GM23338 (cell line): ENCODE measurements at regions not wholly inside any gene's neighbourhood (a gene's known extent, or its start where the extent isn't known, plus 50 kb on each side); places are given as distances from the start of the nearest gene placed in this dataset.

Experiments
- CREB1 ChIP-seq: fragments of 250-450 bp; sonication (Bioruptor Pico); IDR thresholded peaks from 2 replicates; pipeline ENCODE4 v1.5.0; 2020; ENCODE audit warnings: low read depth, mild to moderate bottlenecking, moderate library complexity
- EZH2 ChIP-seq: fragments of 200-600 bp; sonication (generic); IDR thresholded peaks from one replicate; pipeline ENCODE4 v1.8.0; 2017; ENCODE audit warnings: antibody characterized with exemption, mild to moderate bottlenecking, low read depth; ENCODE audit not compliant: unreplicated experiment
- EZH2phosphoT487 ChIP-seq: fragments of 200-600 bp; sonication (generic); IDR thresholded peaks from one replicate; pipeline ENCODE4 v1.8.1; 2018; ENCODE audit warnings: antibody characterized with exemption; ENCODE audit not compliant: unreplicated experiment
- TF ChIP-seq, protein P1 (sequence below), 2 experiments: fragments of 200-600 bp in 1 of 2; sonication (generic) in 1 of 2; conservative IDR thresholded peaks; 2 replicates each; pipeline versions ENCODE4 v1.5.1 to v1.6.1; 2016 to 2017; ENCODE audit warnings: antibody characterized with exemption in 2 of 2, low read depth in 2 of 2, mild to moderate bottlenecking in 2 of 2, moderate library complexity in 1 of 2
- TF ChIP-seq, protein P2 (sequence below): fragments of 250-450 bp; sonication (Bioruptor Pico); IDR thresholded peaks from 2 replicates; pipeline ENCODE4 v1.5.0; 2020; ENCODE audit warnings: mild to moderate bottlenecking, moderate library complexity
- TF ChIP-seq, protein P3 (sequence below): IDR thresholded peaks from one replicate; pipeline ENCODE4 v1.6.1; 2018; ENCODE audit warnings: antibody characterized with exemption; ENCODE audit not compliant: unreplicated experiment

DNA sequence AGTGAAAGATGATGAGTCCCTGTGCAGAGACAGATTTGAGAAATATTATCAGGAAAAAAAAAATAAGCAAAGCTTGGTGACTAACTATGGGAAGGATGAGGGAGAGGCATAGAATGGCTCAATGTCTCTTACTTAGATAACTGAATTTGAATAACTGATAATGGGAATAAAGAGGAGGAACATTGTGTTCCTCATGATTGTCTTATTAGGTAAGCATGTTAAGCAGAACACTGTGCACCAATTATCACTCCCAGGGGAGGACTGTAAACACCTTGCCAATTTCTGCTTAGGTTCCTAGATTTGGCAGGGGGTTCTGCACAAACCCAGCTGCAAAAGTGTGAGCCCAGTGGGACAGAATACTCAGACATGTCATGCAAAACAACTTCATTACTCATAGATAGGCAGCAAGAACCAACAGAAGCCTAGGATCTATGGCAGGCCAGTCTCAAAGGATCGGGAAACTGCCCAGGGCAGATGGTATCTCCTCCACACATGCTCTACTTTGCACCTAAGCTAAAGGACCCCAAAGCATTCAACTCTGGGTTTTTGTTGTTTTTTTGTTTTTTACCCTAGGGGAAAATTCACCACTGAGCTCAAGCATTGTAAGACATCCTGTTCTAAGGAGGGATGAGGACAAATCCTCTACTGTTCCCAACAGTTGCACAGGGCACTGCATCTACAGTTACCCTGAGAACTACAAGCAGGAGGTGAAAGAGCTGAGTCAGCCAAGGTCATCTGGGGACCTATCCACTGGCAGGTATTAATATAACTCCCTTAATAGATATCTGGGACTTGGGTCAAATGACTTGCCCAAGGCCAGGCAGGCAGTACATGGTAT lies 907.0 kb downstream of the RAPGEF2 start:
- TF ChIP-seq, protein P1, sequence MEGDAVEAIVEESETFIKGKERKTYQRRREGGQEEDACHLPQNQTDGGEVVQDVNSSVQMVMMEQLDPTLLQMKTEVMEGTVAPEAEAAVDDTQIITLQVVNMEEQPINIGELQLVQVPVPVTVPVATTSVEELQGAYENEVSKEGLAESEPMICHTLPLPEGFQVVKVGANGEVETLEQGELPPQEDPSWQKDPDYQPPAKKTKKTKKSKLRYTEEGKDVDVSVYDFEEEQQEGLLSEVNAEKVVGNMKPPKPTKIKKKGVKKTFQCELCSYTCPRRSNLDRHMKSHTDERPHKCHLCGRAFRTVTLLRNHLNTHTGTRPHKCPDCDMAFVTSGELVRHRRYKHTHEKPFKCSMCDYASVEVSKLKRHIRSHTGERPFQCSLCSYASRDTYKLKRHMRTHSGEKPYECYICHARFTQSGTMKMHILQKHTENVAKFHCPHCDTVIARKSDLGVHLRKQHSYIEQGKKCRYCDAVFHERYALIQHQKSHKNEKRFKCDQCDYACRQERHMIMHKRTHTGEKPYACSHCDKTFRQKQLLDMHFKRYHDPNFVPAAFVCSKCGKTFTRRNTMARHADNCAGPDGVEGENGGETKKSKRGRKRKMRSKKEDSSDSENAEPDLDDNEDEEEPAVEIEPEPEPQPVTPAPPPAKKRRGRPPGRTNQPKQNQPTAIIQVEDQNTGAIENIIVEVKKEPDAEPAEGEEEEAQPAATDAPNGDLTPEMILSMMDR (conservative IDR thresholded peaks at IDR 0.05; ENCODE audit: low read depth in 2 of 2), result no peak
- TF ChIP-seq, protein P2, sequence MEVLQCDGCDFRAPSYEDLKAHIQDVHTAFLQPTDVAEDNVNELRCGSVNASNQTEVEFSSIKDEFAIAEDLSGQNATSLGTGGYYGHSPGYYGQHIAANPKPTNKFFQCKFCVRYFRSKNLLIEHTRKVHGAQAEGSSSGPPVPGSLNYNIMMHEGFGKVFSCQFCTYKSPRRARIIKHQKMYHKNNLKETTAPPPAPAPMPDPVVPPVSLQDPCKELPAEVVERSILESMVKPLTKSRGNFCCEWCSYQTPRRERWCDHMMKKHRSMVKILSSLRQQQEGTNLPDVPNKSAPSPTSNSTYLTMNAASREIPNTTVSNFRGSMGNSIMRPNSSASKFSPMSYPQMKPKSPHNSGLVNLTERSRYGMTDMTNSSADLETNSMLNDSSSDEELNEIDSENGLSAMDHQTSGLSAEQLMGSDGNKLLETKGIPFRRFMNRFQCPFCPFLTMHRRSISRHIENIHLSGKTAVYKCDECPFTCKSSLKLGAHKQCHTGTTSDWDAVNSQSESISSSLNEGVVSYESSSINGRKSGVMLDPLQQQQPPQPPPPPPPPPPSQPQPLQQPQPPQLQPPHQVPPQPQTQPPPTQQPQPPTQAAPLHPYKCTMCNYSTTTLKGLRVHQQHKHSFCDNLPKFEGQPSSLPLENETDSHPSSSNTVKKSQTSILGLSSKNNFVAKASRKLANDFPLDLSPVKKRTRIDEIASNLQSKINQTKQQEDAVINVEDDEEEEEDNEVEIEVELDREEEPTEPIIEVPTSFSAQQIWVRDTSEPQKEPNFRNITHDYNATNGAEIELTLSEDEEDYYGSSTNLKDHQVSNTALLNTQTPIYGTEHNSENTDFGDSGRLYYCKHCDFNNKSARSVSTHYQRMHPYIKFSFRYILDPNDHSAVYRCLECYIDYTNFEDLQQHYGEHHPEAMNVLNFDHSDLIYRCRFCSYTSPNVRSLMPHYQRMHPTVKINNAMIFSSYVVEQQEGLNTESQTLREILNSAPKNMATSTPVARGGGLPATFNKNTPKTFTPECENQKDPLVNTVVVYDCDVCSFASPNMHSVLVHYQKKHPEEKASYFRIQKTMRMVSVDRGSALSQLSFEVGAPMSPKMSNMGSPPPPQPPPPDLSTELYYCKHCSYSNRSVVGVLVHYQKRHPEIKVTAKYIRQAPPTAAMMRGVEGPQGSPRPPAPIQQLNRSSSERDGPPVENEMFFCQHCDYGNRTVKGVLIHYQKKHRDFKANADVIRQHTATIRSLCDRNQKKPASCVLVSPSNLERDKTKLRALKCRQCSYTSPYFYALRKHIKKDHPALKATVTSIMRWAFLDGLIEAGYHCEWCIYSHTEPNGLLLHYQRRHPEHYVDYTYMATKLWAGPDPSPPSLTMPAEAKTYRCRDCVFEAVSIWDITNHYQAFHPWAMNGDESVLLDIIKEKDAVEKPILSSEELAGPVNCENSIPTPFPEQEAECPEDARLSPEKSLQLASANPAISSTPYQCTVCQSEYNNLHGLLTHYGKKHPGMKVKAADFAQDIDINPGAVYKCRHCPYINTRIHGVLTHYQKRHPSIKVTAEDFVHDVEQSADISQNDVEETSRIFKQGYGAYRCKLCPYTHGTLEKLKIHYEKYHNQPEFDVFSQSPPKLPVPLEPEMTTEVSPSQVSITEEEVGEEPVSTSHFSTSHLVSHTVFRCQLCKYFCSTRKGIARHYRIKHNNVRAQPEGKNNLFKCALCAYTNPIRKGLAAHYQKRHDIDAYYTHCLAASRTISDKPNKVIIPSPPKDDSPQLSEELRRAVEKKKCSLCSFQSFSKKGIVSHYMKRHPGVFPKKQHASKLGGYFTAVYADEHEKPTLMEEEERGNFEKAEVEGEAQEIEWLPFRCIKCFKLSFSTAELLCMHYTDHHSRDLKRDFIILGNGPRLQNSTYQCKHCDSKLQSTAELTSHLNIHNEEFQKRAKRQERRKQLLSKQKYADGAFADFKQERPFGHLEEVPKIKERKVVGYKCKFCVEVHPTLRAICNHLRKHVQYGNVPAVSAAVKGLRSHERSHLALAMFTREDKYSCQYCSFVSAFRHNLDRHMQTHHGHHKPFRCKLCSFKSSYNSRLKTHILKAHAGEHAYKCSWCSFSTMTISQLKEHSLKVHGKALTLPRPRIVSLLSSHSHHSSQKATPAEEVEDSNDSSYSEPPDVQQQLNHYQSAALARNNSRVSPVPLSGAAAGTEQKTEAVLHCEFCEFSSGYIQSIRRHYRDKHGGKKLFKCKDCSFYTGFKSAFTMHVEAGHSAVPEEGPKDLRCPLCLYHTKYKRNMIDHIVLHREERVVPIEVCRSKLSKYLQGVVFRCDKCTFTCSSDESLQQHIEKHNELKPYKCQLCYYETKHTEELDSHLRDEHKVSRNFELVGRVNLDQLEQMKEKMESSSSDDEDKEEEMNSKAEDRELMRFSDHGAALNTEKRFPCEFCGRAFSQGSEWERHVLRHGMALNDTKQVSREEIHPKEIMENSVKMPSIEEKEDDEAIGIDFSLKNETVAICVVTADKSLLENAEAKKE (CRISPR knock-in tag), result no peak
- TF ChIP-seq, protein P3, sequence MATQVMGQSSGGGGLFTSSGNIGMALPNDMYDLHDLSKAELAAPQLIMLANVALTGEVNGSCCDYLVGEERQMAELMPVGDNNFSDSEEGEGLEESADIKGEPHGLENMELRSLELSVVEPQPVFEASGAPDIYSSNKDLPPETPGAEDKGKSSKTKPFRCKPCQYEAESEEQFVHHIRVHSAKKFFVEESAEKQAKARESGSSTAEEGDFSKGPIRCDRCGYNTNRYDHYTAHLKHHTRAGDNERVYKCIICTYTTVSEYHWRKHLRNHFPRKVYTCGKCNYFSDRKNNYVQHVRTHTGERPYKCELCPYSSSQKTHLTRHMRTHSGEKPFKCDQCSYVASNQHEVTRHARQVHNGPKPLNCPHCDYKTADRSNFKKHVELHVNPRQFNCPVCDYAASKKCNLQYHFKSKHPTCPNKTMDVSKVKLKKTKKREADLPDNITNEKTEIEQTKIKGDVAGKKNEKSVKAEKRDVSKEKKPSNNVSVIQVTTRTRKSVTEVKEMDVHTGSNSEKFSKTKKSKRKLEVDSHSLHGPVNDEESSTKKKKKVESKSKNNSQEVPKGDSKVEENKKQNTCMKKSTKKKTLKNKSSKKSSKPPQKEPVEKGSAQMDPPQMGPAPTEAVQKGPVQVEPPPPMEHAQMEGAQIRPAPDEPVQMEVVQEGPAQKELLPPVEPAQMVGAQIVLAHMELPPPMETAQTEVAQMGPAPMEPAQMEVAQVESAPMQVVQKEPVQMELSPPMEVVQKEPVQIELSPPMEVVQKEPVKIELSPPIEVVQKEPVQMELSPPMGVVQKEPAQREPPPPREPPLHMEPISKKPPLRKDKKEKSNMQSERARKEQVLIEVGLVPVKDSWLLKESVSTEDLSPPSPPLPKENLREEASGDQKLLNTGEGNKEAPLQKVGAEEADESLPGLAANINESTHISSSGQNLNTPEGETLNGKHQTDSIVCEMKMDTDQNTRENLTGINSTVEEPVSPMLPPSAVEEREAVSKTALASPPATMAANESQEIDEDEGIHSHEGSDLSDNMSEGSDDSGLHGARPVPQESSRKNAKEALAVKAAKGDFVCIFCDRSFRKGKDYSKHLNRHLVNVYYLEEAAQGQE, result no peak
- TF ChIP-seq EZH2, result no peak
- TF ChIP-seq CREB1 (CRISPR knock-in tag), result no peak
- no peak for TF ChIP-seq EZH2phosphoT487
